ENCODE measurements at regions not wholly inside any gene's neighbourhood (a gene's known extent, or its start where the extent isn't known, plus 50 kb on each side); places are given as distances from the start of the nearest gene placed in this dataset.

DNA sequence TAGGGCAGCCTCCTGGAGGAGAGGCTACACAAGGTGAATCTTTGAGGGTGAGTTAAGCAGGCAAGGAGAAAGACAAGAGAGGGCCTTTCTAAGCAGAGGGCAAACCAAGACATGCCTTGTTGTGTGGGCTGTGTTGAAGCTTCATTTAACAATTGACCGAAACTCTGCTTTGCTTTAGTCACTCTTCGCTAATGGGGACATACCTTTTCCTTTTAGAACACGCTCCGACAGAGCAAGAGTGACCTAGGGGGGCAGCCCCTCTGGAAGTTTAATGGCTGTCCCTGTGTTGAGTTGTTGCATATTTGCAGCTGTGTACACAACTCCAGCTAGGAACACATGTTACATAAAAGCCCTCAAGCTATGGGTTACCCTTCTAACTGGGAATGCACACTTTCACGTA lies 218.1 kb upstream of the WWC1 start:
- TF ChIP-seq, protein P1, sequence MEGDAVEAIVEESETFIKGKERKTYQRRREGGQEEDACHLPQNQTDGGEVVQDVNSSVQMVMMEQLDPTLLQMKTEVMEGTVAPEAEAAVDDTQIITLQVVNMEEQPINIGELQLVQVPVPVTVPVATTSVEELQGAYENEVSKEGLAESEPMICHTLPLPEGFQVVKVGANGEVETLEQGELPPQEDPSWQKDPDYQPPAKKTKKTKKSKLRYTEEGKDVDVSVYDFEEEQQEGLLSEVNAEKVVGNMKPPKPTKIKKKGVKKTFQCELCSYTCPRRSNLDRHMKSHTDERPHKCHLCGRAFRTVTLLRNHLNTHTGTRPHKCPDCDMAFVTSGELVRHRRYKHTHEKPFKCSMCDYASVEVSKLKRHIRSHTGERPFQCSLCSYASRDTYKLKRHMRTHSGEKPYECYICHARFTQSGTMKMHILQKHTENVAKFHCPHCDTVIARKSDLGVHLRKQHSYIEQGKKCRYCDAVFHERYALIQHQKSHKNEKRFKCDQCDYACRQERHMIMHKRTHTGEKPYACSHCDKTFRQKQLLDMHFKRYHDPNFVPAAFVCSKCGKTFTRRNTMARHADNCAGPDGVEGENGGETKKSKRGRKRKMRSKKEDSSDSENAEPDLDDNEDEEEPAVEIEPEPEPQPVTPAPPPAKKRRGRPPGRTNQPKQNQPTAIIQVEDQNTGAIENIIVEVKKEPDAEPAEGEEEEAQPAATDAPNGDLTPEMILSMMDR (IDR thresholded peaks at IDR 0.05): no peak
- TF ChIP-seq POLR2A (IDR thresholded peaks at IDR 0.05): no peak
